ENCODE measurements at regions not wholly inside any gene's neighbourhood (a gene's known extent, or its start where the extent isn't known, plus 50 kb on each side); places are given as distances from the start of the nearest gene placed in this dataset.

GRCh38 chr22:22764085-22764484 is 119.7 kb downstream of the GGTLC2 start:
- CTCF ChIA-PET = interaction anchor here (0.8 kb wide), 1 partner anchor 11 kb away, joined by 4 read pairs; no protein-coding TSS in a partner anchor
- DNase-seq (no peak), ATAC-seq (ENCODE audit: low read depth) (no peak)
- Mint-ChIP-seq H3K4me3 (no peak overlapping the region), H3K4me1 (no peaks in the 10 kb centered on the region), H3K36me3 (ENCODE audit: low read depth) (no peaks in the 10 kb centered on the region), H3K9me3 (no peaks in the 10 kb centered on the region), H3K27ac (no peak overlapping the region), H3K27me3 (peaks cover 12% of the 10 kb centered on the region)
- no peak for TF ChIP-seq CTCF (IDR thresholded peaks at IDR 0.05)
- intact Hi-C loops (cut with micrococcal nuclease) = no loop called here
- POLR2A ChIA-PET = no interaction called here

GRCh38 chr22:22767876-22768602 is 119.6 kb upstream of the IGLL5 start:
- Mint-ChIP-seq H3K4me1 (peaks cover 10% of the 10 kb centered on the region), H3K36me3 (ENCODE audit: low read depth) (no peaks in the 10 kb centered on the region), H3K27ac (no peak overlapping the region), H3K27me3 (peaks cover 17% of the 10 kb centered on the region), H3K9me3 (peaks cover 4% of the 10 kb centered on the region), H3K4me3 (no peak overlapping the region)
- intact Hi-C loops (cut with micrococcal nuclease) = no loop called here
- ChIA-PET POLR2A (no interaction called here), CTCF (interaction anchor here (0.6 to 4.4 kb wide), 4 partner anchors 12 to 188 kb away, joined by 3 to 34 read pairs (median 3); no protein-coding TSS in a partner anchor)
- TF ChIP-seq CTCF (IDR thresholded peaks at IDR 0.05) = no peak
- DNase-seq (no peak), ATAC-seq (ENCODE audit: low read depth) (no peak)

GRCh38 chr22:22768885-22769284 is 118.7 kb upstream of the IGLL5 start:
- no peak for ATAC-seq (ENCODE audit: low read depth)
- CTCF ChIA-PET = interaction anchor here (0.8 to 4.4 kb wide), 8 partner anchors 12 to 513 kb away, joined by 3 to 34 read pairs (median 7); no protein-coding TSS in a partner anchor
- H3K4me3 Mint-ChIP-seq = no peak overlapping the region

GRCh38 chr22:22769434-22770279 is 118.0 kb upstream of the IGLL5 start:
- POLR2A ChIA-PET = interaction anchor here (0.6 kb wide), 1 partner anchor 982 kb away, joined by 7 read pairs; no protein-coding TSS in a partner anchor
- CTCF ChIA-PET = interaction anchor here (0.6 to 4.4 kb wide), 16 partner anchors 11 to 512 kb away, joined by 3 to 34 read pairs (median 5); no protein-coding TSS in a partner anchor
- no peak for DNase-seq
- no peaks in the 10 kb centered on the region for H3K36me3 Mint-ChIP-seq (ENCODE audit: low read depth)
- H3K27me3 Mint-ChIP-seq = peaks cover 17% of the 10 kb centered on the region
- intact Hi-C loops (cut with micrococcal nuclease) = no loop called here
- peaks cover 4% of the 10 kb centered on the region for H3K9me3 Mint-ChIP-seq
- no peak overlapping the region for H3K4me3 Mint-ChIP-seq
- TF ChIP-seq CTCF (IDR thresholded peaks at IDR 0.05) = no peak
- ATAC-seq (ENCODE audit: low read depth) = no peak
- no peak overlapping the region for H3K27ac Mint-ChIP-seq
- peaks cover 25% of the 10 kb centered on the region for H3K4me1 Mint-ChIP-seq

More at GRCh38 chr22:22768885-22769284, 118.7 kb upstream of the IGLL5 start:
- intact Hi-C loops (cut with micrococcal nuclease) = no loop called here
- Mint-ChIP-seq H3K9me3 (peaks cover 4% of the 10 kb centered on the region), H3K27me3 (peaks cover 17% of the 10 kb centered on the region), H3K27ac (no peak overlapping the region), H3K4me1 (peaks cover 17% of the 10 kb centered on the region), H3K36me3 (ENCODE audit: low read depth) (no peaks in the 10 kb centered on the region)
- POLR2A ChIA-PET = interaction anchor here (0.6 kb wide), 1 partner anchor 983 kb away, joined by 7 read pairs; no protein-coding TSS in a partner anchor
- no peak for TF ChIP-seq CTCF (IDR thresholded peaks at IDR 0.05)
- no peak for DNase-seq

Measured in activated B cell treated with CpG ODN at 0.5 μM for 24 hours (primary cell).